ENCODE measurements at regions not wholly inside any gene's neighbourhood (a gene's known extent, or its start where the extent isn't known, plus 50 kb on each side); places are given as distances from the start of the nearest gene placed in this dataset.

DNA sequence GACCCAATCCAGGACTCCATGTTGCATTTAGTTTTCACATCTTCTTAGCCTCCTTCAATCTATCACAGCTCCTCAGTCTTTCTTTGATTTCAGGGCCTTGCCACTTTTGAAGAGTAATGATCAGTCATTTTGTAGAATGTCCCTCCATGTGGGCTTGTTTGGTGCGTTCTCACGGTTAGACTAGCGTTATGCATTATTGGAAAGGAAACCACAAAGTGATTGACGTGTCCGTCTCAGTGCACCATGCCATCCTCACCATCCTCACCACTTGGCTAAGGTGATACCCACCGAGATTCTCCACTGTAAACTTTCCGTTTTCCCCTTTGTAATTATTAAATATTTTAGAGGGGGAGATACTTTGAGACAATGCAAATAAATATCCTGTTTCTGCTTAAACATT, 59.6 kb upstream of the OLIG2 start:
- Histone ChIP-seq H2BK15ac (ENCODE audit: low read depth, low read length) (no peak overlapping the region), H3K56ac (ENCODE audit: extremely low read depth, insufficient read depth, low read length) (no peak overlapping the region), H4K8ac (ENCODE audit: low read depth in 2 of 2, low read length in 2 of 2) (no peak overlapping the region), H3K9me1 (ENCODE audit: insufficient read depth, low read length) (no peaks in the 10 kb centered on the region), H3K4me1 (ENCODE audit: control insufficient read depth, insufficient read depth, low read length) (no peaks in the 10 kb centered on the region), H3K23ac (ENCODE audit: low read depth, low read length) (no peak overlapping the region), H2BK5ac (ENCODE audit: low read depth, low read length, poor library complexity, severe bottlenecking) (no peak overlapping the region), H2BK120ac (ENCODE audit: low read depth, low read length) (no peak overlapping the region), H4K20me1 (ENCODE audit: insufficient read depth, low read length) (no peaks in the 10 kb centered on the region), H3K4me2 (ENCODE audit: low read depth, low read length) (no peak overlapping the region), H4K91ac (ENCODE audit: insufficient read depth, low read depth, low read length) (no peak overlapping the region), H3K27ac (ENCODE audit: insufficient read depth, low read length) (no peak overlapping the region), H3K18ac (ENCODE audit: low read depth, low read length) (no peak overlapping the region), H2BK20ac (ENCODE audit: low read depth, low read length) (no peak overlapping the region), H3K4ac (ENCODE audit: low read depth, low read length) (no peak overlapping the region), H3K14ac (replicated peaks; ENCODE audit: low read depth, low read length) (no peak overlapping the region), H2AK9ac (replicated peaks; ENCODE audit: low read depth, low read length, poor library complexity) (no peak overlapping the region), H3K36me3 (ENCODE audit: control insufficient read depth, insufficient read depth, low read length) (no peaks in the 10 kb centered on the region), H2AK5ac (ENCODE audit: low read depth, low read length) (no peak overlapping the region), H2AFZ (replicated peaks; ENCODE audit: low read length, poor library complexity) (no peak overlapping the region), H3K4me3 (ENCODE audit: insufficient read depth, low read depth, low read length) (no peak overlapping the region), H3K9me3 (ENCODE audit: control insufficient read depth, insufficient read depth, low read length) (no peaks in the 10 kb centered on the region), H3K27me3 (ENCODE audit: control insufficient read depth, insufficient read depth, low read length) (peaks cover 8% of the 10 kb centered on the region), H3K79me1 (ENCODE audit: low read depth in 1 of 2, low read length in 2 of 2) (no peaks in the 10 kb centered on the region), H4K5ac (ENCODE audit: low read depth, low read length) (no peak overlapping the region), H3K9ac (ENCODE audit: low read depth, low read length) (no peak overlapping the region)
- DNase-seq (no peak), ATAC-seq (ENCODE audit: low read depth) (no peak)
- intact Hi-C loops (cut with micrococcal nuclease), result no loop called here
- ChIA-PET POLR2A (ENCODE audit: unreplicated experiment) (no interaction called here), CTCF (no interaction called here)
- dilution Hi-C loops (cut with HindIII; ENCODE audit: low sequenced_read_pairs, unreplicated experiment), result no loop called here
- no CpG with 5 or more reads among the region's 7 CpGs for WGBS, 2 experiments (ENCODE audit: extremely low coverage in 2 of 2, insufficient read length in 1 of 2)
- BruUV-seq (replicated peaks), result no TSS peak
- in situ Hi-C loops (cut with MboI; ENCODE audit: low sequenced_read_pairs), result no loop called here
- TF ChIP-seq FOS (IDR thresholded peaks at IDR 0.05; ENCODE audit: low read depth, low read length) (no peak), POLR2A (IDR thresholded peaks at IDR 0.05; ENCODE audit: low read depth, low read length) (no peak), BHLHE40 (IDR thresholded peaks at IDR 0.05; ENCODE audit: low read depth, low read length) (no peak), CHD1 (IDR thresholded peaks at IDR 0.05; ENCODE audit: low read depth, low read length) (no peak), RCOR1 (IDR thresholded peaks at IDR 0.05; ENCODE audit: insufficient replicate concordance, low read length) (no peak), NFE2L2 (IDR thresholded peaks at IDR 0.05; ENCODE audit: low read depth, low read length) (no peak), RFX5 (IDR thresholded peaks at IDR 0.05; ENCODE audit: low read depth, low read length) (no peak), CTCF (conservative IDR thresholded peaks at IDR 0.05; ENCODE audit: low read depth, low read length) (no peak)
- TF ChIP-seq, protein P1, sequence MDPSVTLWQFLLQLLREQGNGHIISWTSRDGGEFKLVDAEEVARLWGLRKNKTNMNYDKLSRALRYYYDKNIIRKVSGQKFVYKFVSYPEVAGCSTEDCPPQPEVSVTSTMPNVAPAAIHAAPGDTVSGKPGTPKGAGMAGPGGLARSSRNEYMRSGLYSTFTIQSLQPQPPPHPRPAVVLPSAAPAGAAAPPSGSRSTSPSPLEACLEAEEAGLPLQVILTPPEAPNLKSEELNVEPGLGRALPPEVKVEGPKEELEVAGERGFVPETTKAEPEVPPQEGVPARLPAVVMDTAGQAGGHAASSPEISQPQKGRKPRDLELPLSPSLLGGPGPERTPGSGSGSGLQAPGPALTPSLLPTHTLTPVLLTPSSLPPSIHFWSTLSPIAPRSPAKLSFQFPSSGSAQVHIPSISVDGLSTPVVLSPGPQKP (IDR thresholded peaks at IDR 0.05; ENCODE audit: borderline replicate concordance, low read depth, low read length), result no peak

Measured in IMR-90 (cell line).